ENCODE measurements at regions not wholly inside any gene's neighbourhood (a gene's known extent, or its start where the extent isn't known, plus 50 kb on each side); places are given as distances from the start of the nearest gene placed in this dataset.

- no peaks in the 10 kb centered on the region for H3K4me1 ChIP-seq (ENCODE audit: control insufficient read depth, low read length)
- no peaks in the 10 kb centered on the region for H3K9me3 ChIP-seq (ENCODE audit: control insufficient read depth, insufficient read depth, low read length)
- no peak overlapping the region for H3K4me2 ChIP-seq (ENCODE audit: low read length)
- no peak for TF ChIP-seq CTCF (IDR thresholded peaks at IDR 0.05; ENCODE audit: low read depth, low read length, poor library complexity, severe bottlenecking)
- no peaks in the 10 kb centered on the region for H3K9me2 ChIP-seq (replicated peaks; ENCODE audit: control insufficient read depth, low read length)
- no peaks in the 10 kb centered on the region for H4K20me1 ChIP-seq (ENCODE audit: control insufficient read depth, insufficient read depth, low read depth, low read length)
- H3K79me2 ChIP-seq (ENCODE audit: control insufficient read depth, low read length) = no peaks in the 10 kb centered on the region
- no peaks in the 10 kb centered on the region for H3F3A ChIP-seq (ENCODE audit: control insufficient read depth, insufficient read depth)
- H3K27ac ChIP-seq (ENCODE audit: low read depth, low read length) = no peak overlapping the region
- no peaks in the 10 kb centered on the region for H3K36me3 ChIP-seq (ENCODE audit: control insufficient read depth, low read length)
- no peaks in the 10 kb centered on the region for H3K27me3 ChIP-seq (ENCODE audit: control insufficient read depth, low read length)
- no peak overlapping the region for H3K4me3 ChIP-seq (ENCODE audit: low read length)
Measured at GRCh38 chr22:44550711-44551491, 52.9 kb upstream of the RTL6 start.

GRCh38 chr22:44549701-44550100 lies 51.7 kb upstream of the RTL6 start:
- no peaks in the 10 kb centered on the region for H3K27me3 ChIP-seq (ENCODE audit: control insufficient read depth, low read length)
- no peak for TF ChIP-seq CTCF (IDR thresholded peaks at IDR 0.05; ENCODE audit: low read depth, low read length, poor library complexity, severe bottlenecking)
- no peak for TF ChIP-seq EZH2phosphoT487 (IDR thresholded peaks at IDR 0.05; ENCODE audit: borderline replicate concordance, low read length)

GRCh38 chr22:44548981-44549380 lies 50.9 kb upstream of the RTL6 start:
- Histone ChIP-seq H3F3A (ENCODE audit: control insufficient read depth, insufficient read depth) (no peaks in the 10 kb centered on the region), H3K4me2 (ENCODE audit: low read length) (no peak overlapping the region), H3K36me3 (ENCODE audit: control insufficient read depth, low read length) (no peaks in the 10 kb centered on the region), H3K4me3 (ENCODE audit: low read length) (no peak overlapping the region), H4K20me1 (ENCODE audit: control insufficient read depth, insufficient read depth, low read depth, low read length) (no peaks in the 10 kb centered on the region), H3K79me2 (ENCODE audit: control insufficient read depth, low read length) (no peaks in the 10 kb centered on the region), H3K4me1 (ENCODE audit: control insufficient read depth, low read length) (no peaks in the 10 kb centered on the region), H3K27me3 (ENCODE audit: control insufficient read depth, low read length) (no peaks in the 10 kb centered on the region), H3K9me3 (ENCODE audit: control insufficient read depth, insufficient read depth, low read length) (no peaks in the 10 kb centered on the region), H3K27ac (ENCODE audit: low read depth, low read length) (no peak overlapping the region), H3K9me2 (replicated peaks; ENCODE audit: control insufficient read depth, low read length) (no peaks in the 10 kb centered on the region)
- no peak for TF ChIP-seq EZH2phosphoT487 (IDR thresholded peaks at IDR 0.05; ENCODE audit: borderline replicate concordance, low read length)
- no peak for TF ChIP-seq CTCF (IDR thresholded peaks at IDR 0.05; ENCODE audit: low read depth, low read length, poor library complexity, severe bottlenecking)

More at GRCh38 chr22:44549701-44550100, 51.7 kb upstream of the RTL6 start:
- no peaks in the 10 kb centered on the region for H3K79me2 ChIP-seq (ENCODE audit: control insufficient read depth, low read length)
- H4K20me1 ChIP-seq (ENCODE audit: control insufficient read depth, insufficient read depth, low read depth, low read length) = no peaks in the 10 kb centered on the region
- H3K4me1 ChIP-seq (ENCODE audit: control insufficient read depth, low read length) = no peaks in the 10 kb centered on the region
- no peaks in the 10 kb centered on the region for H3K36me3 ChIP-seq (ENCODE audit: control insufficient read depth, low read length)
- no peak overlapping the region for H3K27ac ChIP-seq (ENCODE audit: low read depth, low read length)
- H3F3A ChIP-seq (ENCODE audit: control insufficient read depth, insufficient read depth) = no peaks in the 10 kb centered on the region
- H3K4me3 ChIP-seq (ENCODE audit: low read length) = no peak overlapping the region
- H3K9me3 ChIP-seq (ENCODE audit: control insufficient read depth, insufficient read depth, low read length) = no peaks in the 10 kb centered on the region
- H3K9me2 ChIP-seq (replicated peaks; ENCODE audit: control insufficient read depth, low read length) = no peaks in the 10 kb centered on the region
- H3K4me2 ChIP-seq (ENCODE audit: low read length) = no peak overlapping the region

Data from DOHH2 (cell line).